ENCODE measurements at regions not wholly inside any gene's neighbourhood (a gene's known extent, or its start where the extent isn't known, plus 50 kb on each side); places are given as distances from the start of the nearest gene placed in this dataset.
"Not testable (repeated sequence)": the region's sequence is repeated elsewhere in the genome, so short reads cannot be mapped to it uniquely, and the experiment has no call there.

- no peak for TF ChIP-seq POLR2A (IDR thresholded peaks at IDR 0.05)
- TF ChIP-seq EP300 (IDR thresholded peaks at IDR 0.05): no peak
- TF ChIP-seq, protein P1, sequence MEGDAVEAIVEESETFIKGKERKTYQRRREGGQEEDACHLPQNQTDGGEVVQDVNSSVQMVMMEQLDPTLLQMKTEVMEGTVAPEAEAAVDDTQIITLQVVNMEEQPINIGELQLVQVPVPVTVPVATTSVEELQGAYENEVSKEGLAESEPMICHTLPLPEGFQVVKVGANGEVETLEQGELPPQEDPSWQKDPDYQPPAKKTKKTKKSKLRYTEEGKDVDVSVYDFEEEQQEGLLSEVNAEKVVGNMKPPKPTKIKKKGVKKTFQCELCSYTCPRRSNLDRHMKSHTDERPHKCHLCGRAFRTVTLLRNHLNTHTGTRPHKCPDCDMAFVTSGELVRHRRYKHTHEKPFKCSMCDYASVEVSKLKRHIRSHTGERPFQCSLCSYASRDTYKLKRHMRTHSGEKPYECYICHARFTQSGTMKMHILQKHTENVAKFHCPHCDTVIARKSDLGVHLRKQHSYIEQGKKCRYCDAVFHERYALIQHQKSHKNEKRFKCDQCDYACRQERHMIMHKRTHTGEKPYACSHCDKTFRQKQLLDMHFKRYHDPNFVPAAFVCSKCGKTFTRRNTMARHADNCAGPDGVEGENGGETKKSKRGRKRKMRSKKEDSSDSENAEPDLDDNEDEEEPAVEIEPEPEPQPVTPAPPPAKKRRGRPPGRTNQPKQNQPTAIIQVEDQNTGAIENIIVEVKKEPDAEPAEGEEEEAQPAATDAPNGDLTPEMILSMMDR (IDR thresholded peaks at IDR 0.05): no peak
- H3K9me3 ChIP-seq: no peaks in the 10 kb centered on the region
- H3K27ac ChIP-seq: no peak overlapping the region
- 20 to 59% (median 34%) methylated on average over 1 of the region's 1 CpG for WGBS, 3 donors
- intact Hi-C loops (cut with DNase I): no loop called here
- no peaks in the 10 kb centered on the region for H3K27me3 ChIP-seq
- DNase-seq: no peak
- H3K36me3 ChIP-seq: no peaks in the 10 kb centered on the region
- no peak overlapping the region for H3K4me3 ChIP-seq
- no peaks in the 10 kb centered on the region for H3K4me1 ChIP-seq (ENCODE audit: insufficient read depth)
Measured at GRCh38 chr5:12095808-12096281, 191.6 kb upstream of the CTNND2 start.

DNA sequence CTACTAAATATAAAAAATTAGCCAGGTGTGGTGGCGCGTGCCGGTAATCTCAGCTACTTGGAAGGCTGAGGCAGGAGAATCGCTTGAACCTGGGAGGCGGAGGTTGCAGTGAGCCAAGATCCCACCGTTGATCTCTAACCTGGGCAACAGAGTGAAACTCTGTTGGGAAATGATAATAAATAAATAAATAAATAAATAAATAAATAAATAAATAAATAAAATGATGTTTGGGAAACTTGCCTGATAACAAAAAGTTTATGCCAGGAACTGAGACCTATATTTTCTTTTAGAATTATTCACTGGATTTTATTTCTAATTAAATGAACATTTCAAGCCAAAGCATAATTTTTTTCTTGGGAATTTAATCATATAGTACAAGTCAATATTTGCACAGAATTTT is 189.3 kb upstream of the CTNND2 start:
- H3K36me3 ChIP-seq: no peaks in the 10 kb centered on the region
- intact Hi-C loops (cut with DNase I): no loop called here
- H3K27ac ChIP-seq: no peak overlapping the region
- H3K27me3 ChIP-seq: no peaks in the 10 kb centered on the region
- H3K4me3 ChIP-seq: no peak overlapping the region
- no peak for DNase-seq
- WGBS, 3 donors: 95 to 99% (median 95%) methylated on average over 6 of the region's 6 CpGs
- H3K9me3 ChIP-seq: no peaks in the 10 kb centered on the region
- H3K4me1 ChIP-seq (ENCODE audit: insufficient read depth): no peaks in the 10 kb centered on the region
- no peak for TF ChIP-seq POLR2A (IDR thresholded peaks at IDR 0.05)
- no peak for TF ChIP-seq EP300 (IDR thresholded peaks at IDR 0.05)
- TF ChIP-seq, protein P1 (IDR thresholded peaks at IDR 0.05): no peak

DNA sequence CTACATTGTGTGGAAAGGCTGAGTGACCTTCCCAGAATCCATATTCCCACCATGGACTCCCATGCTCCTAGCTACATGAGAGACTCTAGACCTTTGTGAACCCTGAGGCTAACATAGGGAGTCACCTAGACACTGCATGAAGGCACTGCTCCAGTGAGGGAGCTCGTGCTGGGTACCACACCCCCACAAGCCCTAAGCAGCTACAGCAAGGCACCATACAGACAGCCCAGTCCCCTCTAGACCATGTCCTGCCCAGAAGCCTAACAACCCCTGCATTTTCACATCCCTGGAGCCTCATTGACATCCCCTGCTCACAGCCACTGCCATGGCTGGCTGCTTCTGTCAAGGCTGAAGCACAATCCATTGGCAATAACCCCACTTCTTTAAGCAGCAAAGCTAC is 176.5 kb upstream of the CTNND2 start:
- no peak for TF ChIP-seq POLR2A (IDR thresholded peaks at IDR 0.05)
- TF ChIP-seq, protein P1 (IDR thresholded peaks at IDR 0.05): no peak
- TF ChIP-seq EP300 (IDR thresholded peaks at IDR 0.05): no peak
- no peaks in the 10 kb centered on the region for H3K9me3 ChIP-seq
- H3K4me3 ChIP-seq: no peak overlapping the region
- H3K27me3 ChIP-seq: no peaks in the 10 kb centered on the region
- H3K36me3 ChIP-seq: no peaks in the 10 kb centered on the region
- no peaks in the 10 kb centered on the region for H3K4me1 ChIP-seq (ENCODE audit: insufficient read depth)
- 36 to 57% (median 48%) methylated on average over 1 of the region's 1 CpG for WGBS, 3 donors
- intact Hi-C loops (cut with DNase I): no loop called here
- DNase-seq: no peak
- H3K27ac ChIP-seq: no peak overlapping the region

DNA sequence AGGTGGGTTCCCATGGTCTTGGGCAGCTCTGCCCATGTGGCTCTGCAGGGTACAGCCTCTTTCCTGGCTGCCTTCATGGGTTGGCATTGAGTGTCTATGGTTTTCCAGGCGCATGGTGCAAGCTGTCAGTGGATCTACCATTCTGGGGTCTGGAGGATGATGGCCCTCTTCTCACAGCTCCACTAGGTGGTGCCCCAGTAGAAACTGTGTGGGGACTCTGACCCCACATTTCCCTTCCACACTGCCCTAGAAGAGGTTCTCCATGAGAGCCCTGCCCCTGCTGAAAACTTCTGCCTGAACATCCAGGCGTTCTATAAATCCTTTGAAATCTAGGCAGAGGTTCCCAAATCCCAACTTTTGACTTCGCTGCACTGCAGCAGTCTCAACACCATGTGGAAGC is 174.0 kb upstream of the CTNND2 start:
- H3K27ac ChIP-seq; DNase-seq; H3K4me3 ChIP-seq; intact Hi-C loops (cut with DNase I); H3K9me3 ChIP-seq; H3K27me3 ChIP-seq; H3K36me3 ChIP-seq; H3K4me1 ChIP-seq (ENCODE audit: insufficient read depth): not testable (repeated sequence)
- WGBS, 3 donors: 75 to 85% (median 77%) methylated on average over 3 of the region's 3 CpGs

DNA sequence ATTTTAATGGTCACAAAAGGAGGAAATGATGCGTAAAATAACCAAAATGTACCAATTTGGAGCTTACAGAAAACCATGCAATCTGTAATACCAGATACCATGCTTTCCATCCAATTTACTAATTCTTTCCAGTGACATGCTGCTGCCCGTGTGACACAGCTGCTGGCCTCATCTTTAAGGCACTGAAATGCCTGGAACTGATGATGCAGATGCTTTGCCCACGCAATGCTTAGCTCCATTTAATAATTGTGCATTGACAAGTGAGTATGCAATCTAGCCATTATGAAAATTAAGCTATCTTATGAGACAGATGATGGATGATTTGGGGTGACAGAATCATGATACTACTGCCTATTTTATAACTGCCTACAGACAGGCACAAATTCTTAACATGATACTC is 169.2 kb upstream of the CTNND2 start:
- Histone ChIP-seq H3K9me3 (no peaks in the 10 kb centered on the region), H3K27me3 (no peaks in the 10 kb centered on the region), H3K4me1 (ENCODE audit: insufficient read depth) (no peaks in the 10 kb centered on the region), H3K36me3 (no peaks in the 10 kb centered on the region), H3K4me3 (no peak overlapping the region), H3K27ac (no peak overlapping the region)
- DNase-seq: no peak
- TF ChIP-seq POLR2A (IDR thresholded peaks at IDR 0.05) (no peak), EP300 (IDR thresholded peaks at IDR 0.05) (no peak)
- TF ChIP-seq, protein P1 (IDR thresholded peaks at IDR 0.05): no peak
- intact Hi-C loops (cut with DNase I): no loop called here
- WGBS, 3 donors: 47 to 79% (median 51%) methylated on average over 3 of the region's 3 CpGs
